ENCODE measurements at regions not wholly inside any gene's neighbourhood (a gene's known extent, or its start where the extent isn't known, plus 50 kb on each side); places are given as distances from the start of the nearest gene placed in this dataset.

DNA sequence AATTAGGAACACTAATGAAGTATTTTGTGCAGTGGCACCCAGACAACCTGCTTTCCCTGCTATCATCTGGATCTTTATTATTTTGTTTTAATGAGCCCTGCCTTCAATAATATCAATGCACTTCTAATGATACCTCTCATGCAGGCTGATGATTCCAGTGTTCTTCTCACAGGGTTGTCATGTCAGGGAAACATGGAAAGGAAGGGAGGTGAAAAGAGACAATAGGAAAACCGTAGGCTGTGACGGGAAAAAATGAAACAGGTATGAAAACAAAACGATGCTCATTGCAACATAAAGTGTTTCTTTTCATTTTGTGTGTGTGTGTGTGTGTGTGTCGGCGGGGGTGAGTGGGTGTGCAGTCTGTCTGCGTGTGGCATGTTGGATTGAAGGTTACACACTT is 102.6 kb upstream of the CTBP2 start (continued):
- TF ChIP-seq, protein P1, sequence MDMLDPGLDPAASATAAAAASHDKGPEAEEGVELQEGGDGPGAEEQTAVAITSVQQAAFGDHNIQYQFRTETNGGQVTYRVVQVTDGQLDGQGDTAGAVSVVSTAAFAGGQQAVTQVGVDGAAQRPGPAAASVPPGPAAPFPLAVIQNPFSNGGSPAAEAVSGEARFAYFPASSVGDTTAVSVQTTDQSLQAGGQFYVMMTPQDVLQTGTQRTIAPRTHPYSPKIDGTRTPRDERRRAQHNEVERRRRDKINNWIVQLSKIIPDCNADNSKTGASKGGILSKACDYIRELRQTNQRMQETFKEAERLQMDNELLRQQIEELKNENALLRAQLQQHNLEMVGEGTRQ (IDR thresholded peaks at IDR 0.05; ENCODE audit: borderline replicate concordance, low read depth, low read length): no peak
- TF ChIP-seq GABPA (IDR thresholded peaks at IDR 0.05; ENCODE audit: low read depth) (no peak), NFIC (IDR thresholded peaks at IDR 0.05; ENCODE audit: borderline replicate concordance) (no peak), SIN3A (IDR thresholded peaks at IDR 0.05; ENCODE audit: borderline replicate concordance, low read depth, low read length) (no peak), POLR2AphosphoS5 (IDR thresholded peaks at IDR 0.05; ENCODE audit: low read depth, low read length) (no peak)

DNA sequence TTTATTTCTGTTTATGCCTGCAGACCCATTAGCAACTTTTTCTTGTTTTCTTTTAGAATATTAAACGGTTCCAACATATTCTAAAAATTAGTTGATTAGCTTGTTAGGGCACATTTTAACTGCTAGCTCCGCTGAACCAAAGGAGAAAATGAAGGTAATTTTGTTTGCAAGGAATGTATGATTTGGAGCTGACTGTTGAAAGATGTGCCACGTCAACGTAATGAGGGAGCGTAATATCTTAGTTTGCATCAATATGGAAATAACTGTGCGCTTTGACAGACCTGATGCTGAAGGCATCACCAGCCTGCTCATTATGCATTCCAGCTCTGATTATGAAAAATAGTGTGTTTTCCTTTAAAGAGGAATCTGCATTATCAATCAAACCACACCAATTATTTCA is 102.0 kb upstream of the CTBP2 start:
- Histone ChIP-seq H4K20me1 (ENCODE audit: insufficient read depth) (no peaks in the 10 kb centered on the region), H3K27ac (ENCODE audit: low read depth in 2 of 2, low read length in 1 of 2) (no peak overlapping the region), H3K9me3 (no peaks in the 10 kb centered on the region), H3K9ac (no peak overlapping the region), H3K27me3 (ENCODE audit: insufficient read depth) (no peaks in the 10 kb centered on the region), H3K4me1 (ENCODE audit: control insufficient read depth in 1 of 2, insufficient read depth in 2 of 2, low read depth in 1 of 2, low read length in 1 of 2) (peaks cover 0 to 4% of the 10 kb centered on the region in 2 experiments; a peak in 1 of 4 replicates), H3K36me3 (replicated peaks in 1 of 2; ENCODE audit: control insufficient read depth in 1 of 2, insufficient read depth in 2 of 2, low read length in 1 of 2) (no peaks in the 10 kb centered on the region), H2AFZ (ENCODE audit: low read depth) (no peak overlapping the region), H3F3A (replicated peaks; ENCODE audit: insufficient read depth) (no peaks in the 10 kb centered on the region), H3K79me2 (ENCODE audit: insufficient read depth) (no peaks in the 10 kb centered on the region), H3K4me3 (ENCODE audit: low read depth in 2 of 2, low read length in 1 of 2) (no peak overlapping the region), H3K9me2 (no peaks in the 10 kb centered on the region), H3K4me2 (no peak overlapping the region)
- WGBS (ENCODE audit: low lambda C conversion rate): 66% methylated on average over 6 of the region's 6 CpGs
- ChIA-PET CTCF (no interaction called here), POLR2A (no interaction called here)
- TF ChIP-seq EZH2phosphoT487 (IDR thresholded peaks at IDR 0.05; ENCODE audit: borderline replicate concordance, low read depth): no peak
- DNase-seq: no peak

DNA sequence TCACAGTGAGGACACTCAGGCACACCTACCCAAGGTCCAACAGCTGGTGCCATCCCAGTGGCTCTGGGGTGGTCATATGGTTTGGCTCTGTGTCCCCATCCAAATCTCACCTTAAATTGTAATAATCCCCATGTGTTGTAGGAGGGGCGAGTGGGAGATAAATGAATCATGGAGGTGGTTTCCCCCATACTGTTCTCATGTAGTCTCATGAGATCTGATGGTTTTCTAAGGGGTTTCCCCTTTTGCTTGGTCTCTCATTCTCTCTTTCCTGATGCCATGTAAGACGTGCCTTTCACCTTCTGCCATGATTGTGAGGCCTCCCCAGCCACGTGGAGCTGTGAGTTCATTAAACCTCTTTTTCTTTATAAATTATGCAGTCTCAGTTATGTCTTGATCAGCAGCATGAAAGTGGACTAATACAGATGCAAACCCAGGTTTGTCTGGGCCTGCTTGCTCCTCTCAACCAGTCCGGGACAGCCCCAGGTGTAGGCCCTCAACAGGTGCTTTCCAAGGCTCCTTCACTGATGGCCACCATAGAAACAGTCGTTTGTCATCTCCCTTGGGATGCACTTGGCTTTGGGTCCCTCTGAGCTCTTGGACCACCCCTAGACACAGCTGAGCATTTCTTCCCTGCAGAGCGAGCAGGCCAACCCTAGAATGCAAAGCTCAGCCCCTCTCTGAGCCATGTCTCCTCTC is 101.3 kb upstream of the CTBP2 start:
- Histone ChIP-seq H2AFZ (ENCODE audit: low read depth) (no peak overlapping the region), H3K9ac (no peak overlapping the region), H3K4me2 (no peak overlapping the region), H3K4me1 (ENCODE audit: control insufficient read depth in 1 of 2, insufficient read depth in 2 of 2, low read depth in 1 of 2, low read length in 1 of 2) (peaks cover 0 to 6% of the 10 kb centered on the region in 2 experiments; a peak in 1 of 4 replicates), H3K27me3 (ENCODE audit: insufficient read depth) (no peaks in the 10 kb centered on the region), H4K20me1 (ENCODE audit: insufficient read depth) (no peaks in the 10 kb centered on the region), H3K4me3 (ENCODE audit: low read depth in 2 of 2, low read length in 1 of 2) (no peak overlapping the region), H3K79me2 (ENCODE audit: insufficient read depth) (no peaks in the 10 kb centered on the region), H3K27ac (ENCODE audit: low read depth in 2 of 2, low read length in 1 of 2) (no peak overlapping the region), H3F3A (replicated peaks; ENCODE audit: insufficient read depth) (no peaks in the 10 kb centered on the region), H3K9me2 (no peaks in the 10 kb centered on the region), H3K9me3 (no peaks in the 10 kb centered on the region), H3K36me3 (replicated peaks in 1 of 2; ENCODE audit: control insufficient read depth in 1 of 2, insufficient read depth in 2 of 2, low read length in 1 of 2) (no peaks in the 10 kb centered on the region)
- TF ChIP-seq, protein P2, sequence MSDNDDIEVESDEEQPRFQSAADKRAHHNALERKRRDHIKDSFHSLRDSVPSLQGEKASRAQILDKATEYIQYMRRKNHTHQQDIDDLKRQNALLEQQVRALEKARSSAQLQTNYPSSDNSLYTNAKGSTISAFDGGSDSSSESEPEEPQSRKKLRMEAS (IDR thresholded peaks at IDR 0.05; ENCODE audit: low read depth): no peak
- TF ChIP-seq NFIC (IDR thresholded peaks at IDR 0.05; ENCODE audit: borderline replicate concordance): no peak
- TF ChIP-seq, protein P3, sequence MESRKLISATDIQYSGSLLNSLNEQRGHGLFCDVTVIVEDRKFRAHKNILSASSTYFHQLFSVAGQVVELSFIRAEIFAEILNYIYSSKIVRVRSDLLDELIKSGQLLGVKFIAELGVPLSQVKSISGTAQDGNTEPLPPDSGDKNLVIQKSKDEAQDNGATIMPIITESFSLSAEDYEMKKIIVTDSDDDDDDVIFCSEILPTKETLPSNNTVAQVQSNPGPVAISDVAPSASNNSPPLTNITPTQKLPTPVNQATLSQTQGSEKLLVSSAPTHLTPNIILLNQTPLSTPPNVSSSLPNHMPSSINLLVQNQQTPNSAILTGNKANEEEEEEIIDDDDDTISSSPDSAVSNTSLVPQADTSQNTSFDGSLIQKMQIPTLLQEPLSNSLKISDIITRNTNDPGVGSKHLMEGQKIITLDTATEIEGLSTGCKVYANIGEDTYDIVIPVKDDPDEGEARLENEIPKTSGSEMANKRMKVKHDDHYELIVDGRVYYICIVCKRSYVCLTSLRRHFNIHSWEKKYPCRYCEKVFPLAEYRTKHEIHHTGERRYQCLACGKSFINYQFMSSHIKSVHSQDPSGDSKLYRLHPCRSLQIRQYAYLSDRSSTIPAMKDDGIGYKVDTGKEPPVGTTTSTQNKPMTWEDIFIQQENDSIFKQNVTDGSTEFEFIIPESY (IDR thresholded peaks at IDR 0.05; ENCODE audit: borderline replicate concordance, low read depth): no peak
- ChIA-PET CTCF (no interaction called here), POLR2A (no interaction called here)
- DNase-seq: no peak
- WGBS (ENCODE audit: low lambda C conversion rate): 30% methylated on average over 6 of the region's 6 CpGs

All from SK-N-SH (cell line).